ENCODE measurements at regions not wholly inside any gene's neighbourhood (a gene's known extent, or its start where the extent isn't known, plus 50 kb on each side); places are given as distances from the start of the nearest gene placed in this dataset.

GRCh38 chr16:9523994-9524393 is 432.6 kb downstream of the HAPSTR1 start:
- DNase-seq (ENCODE audit: low spot score), result no peak

DNA sequence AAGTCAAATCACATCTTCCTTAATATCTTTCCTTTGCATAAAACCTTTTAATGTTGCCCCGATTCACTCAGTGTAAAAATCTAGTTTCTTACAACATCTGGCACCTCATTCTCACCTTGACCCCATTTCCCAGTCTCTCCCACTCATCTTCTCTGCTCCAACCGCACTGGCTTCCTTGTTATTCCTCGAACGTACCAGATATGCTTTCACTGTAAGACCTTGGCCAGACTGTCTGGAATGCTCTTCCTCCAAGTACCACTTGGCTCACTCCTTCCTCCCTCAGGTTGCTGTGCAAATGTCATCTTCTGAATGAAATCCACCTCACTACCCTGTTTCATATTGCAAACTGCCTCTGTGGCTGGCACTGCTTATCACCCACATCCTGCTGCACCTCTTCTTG is 433.6 kb downstream of the HAPSTR1 start:
- no peak for DNase-seq (ENCODE audit: low spot score)

- no peak for DNase-seq (ENCODE audit: low spot score)
These were observed 435.3 kb downstream of the HAPSTR1 start for GRCh38 chr16:9526791-9527190.

DNA sequence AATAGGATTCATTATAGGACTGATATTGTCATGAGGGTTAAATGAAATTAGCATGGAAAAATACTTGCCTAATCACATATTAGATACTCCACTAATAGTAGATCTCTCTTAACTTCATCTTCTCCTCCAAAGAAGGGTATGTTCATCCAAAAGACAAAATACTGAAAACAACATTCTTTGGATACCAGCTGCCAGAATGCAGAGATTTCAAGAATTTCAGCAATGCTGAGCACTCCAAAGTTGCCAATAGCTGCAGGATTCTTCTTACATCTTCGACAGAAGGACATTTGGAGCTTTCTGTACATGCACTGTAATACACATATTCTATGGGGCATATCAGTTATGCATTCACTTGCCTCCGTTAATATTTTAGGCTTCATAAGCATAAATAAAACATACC is 436.5 kb downstream of the HAPSTR1 start:
- no peak for DNase-seq (ENCODE audit: low spot score)

GRCh38 chr16:9528511-9529079 is 437.2 kb downstream of the HAPSTR1 start:
- no peak for DNase-seq (ENCODE audit: low spot score)

DNA sequence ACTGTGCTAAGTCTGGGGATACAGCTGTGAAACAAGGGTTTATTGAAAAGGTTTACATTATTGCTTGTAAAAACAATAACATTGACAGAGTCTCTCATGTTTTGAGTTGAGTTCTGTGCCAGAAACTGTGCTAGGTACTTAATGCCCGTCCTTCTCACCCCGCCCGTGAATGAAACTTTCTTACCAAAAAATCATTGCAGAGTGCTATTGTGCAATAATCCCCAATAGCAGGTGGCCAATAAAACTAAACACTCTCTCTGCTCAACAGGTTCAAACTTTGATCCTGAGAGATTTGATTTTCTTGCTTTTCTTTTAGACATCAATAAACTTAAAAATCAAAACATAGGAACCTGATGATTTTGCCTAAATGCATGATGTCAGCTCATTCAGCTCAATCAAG is 441.6 kb downstream of the HAPSTR1 start:
- DNase-seq (ENCODE audit: low spot score), result no peak

- no peak for DNase-seq (ENCODE audit: low spot score)
These were observed 443.3 kb downstream of the HAPSTR1 start for GRCh38 chr16:9534759-9535158.

DNA sequence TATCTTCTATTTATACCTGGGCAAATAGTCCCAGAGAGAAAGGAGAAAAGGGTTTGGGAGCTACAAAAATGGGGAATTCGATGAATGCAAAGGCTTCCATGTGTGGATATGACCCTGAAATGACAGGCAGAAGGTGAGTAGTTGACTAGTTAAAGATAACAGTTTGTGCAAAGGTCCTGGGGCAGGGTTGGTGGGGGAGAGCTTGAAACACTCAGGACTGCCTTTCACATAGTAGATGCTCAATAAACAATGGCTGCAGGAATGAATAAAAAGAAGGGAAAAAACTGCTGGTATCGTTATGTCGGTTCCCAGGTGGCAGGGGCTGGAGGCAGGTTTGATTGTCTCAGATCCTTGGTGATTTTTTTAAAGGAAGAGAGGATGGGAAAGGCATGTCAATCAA is 445.5 kb downstream of the HAPSTR1 start:
- DNase-seq (ENCODE audit: low spot score), result no peak

DNA sequence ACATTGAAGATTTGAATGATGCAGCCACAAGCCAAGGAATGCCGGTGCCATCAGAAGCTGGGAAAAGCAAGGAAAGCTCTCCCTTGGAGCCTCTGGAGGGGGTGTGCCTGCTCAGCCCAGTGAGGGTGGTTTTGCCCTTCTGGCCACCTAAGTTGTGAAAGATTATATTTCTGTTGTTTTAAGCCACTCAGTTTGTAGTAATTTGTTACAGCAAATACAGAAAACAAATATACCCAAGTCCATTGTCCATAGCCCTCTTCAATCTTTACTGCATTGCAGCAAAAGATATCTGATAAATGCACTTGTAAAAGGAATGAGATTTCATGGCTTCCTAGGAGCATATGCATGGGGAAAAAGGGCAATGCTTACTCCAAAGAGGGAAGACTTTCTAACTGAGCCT is 447.9 kb downstream of the HAPSTR1 start:
- no peak for DNase-seq (ENCODE audit: low spot score)

- no peak for DNase-seq (ENCODE audit: low spot score)
These were observed 450.3 kb downstream of the HAPSTR1 start for GRCh38 chr16:9541723-9542122.

GRCh38 chr16:9542165-9542755 is 450.8 kb downstream of the HAPSTR1 start:
- DNase-seq (ENCODE audit: low spot score), result no peak

DNA sequence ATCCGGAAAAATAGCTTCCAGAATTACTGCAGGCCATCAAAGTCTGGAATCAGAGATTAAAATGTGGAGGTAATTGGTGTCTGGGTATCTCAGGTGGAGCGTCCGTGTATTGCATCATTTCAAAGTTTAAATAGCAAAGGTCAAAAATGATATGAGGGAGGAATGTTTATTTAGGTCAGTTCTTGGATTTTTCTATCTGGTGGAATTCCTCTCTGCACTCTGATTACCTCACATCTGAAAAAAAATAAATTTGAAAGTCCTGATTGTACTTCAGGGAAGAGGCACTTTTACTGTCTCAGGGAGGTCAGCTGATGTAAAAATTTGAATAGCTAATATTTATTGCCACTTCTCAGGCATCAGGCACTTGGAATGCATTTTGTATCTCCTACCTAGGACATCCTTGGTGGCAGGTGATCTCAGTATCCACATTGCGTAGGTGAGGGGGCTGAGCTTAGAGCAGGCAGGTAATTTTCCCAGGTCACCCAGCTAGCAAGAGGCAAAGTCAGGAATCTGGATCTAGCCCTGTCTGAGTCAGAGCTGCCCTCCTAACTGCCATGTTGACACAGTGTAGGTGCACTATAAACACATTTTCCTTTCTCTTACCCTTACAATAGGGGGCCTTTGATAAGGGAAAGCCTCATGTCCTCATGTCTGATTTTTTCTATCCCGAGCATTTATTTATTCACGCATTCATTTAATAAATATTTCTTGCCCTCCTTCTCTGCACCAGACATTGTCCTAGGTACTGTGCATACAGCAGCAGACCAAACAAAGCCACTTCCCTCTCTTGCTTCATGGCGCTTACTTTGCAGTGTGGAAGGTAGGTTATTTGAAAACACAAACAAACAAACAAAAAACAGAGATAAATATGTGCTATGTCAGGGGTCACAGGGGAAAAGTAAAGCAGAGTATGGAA is 454.3 kb downstream of the HAPSTR1 start:
- no peak for DNase-seq (ENCODE audit: low spot score)

GRCh38 chr16:9546438-9546786 is 455.0 kb downstream of the HAPSTR1 start:
- DNase-seq (ENCODE audit: low spot score), result no peak

DNA sequence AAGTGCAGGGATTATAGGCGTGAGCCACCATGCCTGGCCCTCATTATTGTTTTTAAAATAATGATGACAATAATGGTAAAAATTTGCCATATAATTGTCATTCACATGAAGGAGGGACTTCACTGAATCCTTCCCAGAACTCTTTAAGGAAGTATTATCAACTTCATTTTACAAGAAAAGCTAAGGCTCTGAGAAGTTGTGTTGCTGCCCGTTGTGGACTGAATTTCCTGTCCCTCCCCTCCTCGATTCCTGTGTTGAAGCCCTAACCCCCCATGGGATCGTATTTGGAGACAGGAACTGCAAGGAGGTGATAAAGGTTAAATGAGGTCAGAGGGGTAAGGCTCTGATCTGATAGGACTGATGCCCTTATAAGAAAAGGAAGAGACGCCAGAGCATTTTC is 458.0 kb downstream of the HAPSTR1 start:
- DNase-seq (ENCODE audit: low spot score), result no peak

DNA sequence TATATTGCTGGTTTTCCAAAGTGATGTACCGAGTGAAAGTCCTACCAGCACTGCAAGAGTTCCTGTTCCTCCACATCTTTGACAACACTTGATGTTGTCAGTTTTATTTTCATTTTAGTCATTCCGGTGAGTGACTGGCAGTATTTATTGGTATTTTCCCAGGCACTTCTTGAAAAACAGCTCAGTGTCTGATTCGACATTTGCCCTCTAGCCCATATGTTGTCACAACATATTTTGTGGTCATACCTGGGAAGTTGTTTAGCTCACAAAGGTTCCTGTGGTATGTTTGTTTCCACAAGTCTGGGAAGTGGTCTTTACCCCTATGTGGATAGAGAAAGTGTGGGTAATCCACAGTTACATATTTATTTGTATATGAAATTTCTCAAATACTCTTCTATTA is 463.6 kb downstream of the HAPSTR1 start:
- DNase-seq (ENCODE audit: low spot score), result no peak

- no peak for DNase-seq (ENCODE audit: low spot score)
These were observed 465.7 kb downstream of the HAPSTR1 start for GRCh38 chr16:9556949-9557665.

DNA sequence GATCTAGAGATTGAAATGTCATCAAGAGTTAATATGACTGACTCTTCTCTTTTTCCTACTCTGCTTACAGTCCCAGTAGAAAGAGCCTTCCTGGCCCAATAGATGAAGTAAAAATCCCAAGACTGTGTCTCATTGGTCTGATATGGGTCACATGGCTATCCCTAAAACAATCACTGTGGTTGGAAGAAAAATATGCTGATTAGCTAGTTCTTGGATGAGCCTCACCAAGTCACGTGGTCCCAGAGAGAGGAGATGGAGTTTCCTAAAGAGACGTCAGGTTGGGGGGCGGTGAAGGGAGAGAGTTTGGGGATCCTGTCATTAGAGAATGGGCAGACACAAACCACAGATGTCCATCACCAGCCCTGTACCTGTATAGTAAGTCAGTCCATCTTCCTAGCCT is 466.3 kb downstream of the HAPSTR1 start:
- no peak for DNase-seq (ENCODE audit: low spot score)

DNA sequence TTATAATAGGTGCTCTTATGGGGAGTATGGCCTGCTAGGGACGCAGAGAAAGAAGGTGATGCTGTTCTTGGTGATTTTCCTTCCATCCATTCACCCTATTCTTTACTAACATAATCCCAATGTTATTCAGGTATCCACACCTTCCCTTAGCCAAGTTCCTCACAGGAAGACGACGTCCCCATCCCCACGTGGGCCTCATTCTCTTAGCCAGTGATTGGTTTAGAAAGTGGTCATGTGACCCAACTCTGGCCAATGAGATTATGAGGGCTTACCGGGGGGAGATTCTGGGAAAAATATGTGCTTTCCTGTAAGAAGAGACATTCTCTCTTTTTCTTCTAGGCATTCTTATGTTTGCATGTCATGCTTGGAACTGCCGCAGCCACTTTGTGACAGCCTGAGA is 474.7 kb downstream of the HAPSTR1 start:
- DNase-seq (ENCODE audit: low spot score), result no peak

DNA sequence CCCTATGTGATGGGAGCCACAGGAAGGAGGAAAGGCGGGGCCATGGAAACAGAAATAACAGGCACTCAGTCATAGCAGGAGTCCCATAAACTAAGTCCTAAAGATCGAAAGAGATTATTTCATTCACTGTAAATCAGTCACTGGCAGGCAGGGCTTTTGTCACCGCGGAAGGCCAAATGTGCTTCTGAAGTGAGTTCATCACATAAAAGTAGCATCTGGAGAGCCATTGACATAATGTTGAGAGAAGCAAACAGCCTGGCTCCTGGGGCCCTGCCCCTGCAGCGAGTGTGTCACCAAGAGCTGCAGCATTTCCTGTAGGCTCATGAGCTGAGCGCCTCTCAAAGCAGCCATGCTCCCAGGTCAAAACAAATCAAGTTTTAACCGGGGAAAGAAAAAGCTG is 476.2 kb downstream of the HAPSTR1 start:
- DNase-seq (ENCODE audit: low spot score), result no peak

- no peak for DNase-seq (ENCODE audit: low spot score)
These were observed 476.8 kb downstream of the HAPSTR1 start for GRCh38 chr16:9568261-9568660.

GRCh38 chr16:9570521-9570920 is 479.1 kb downstream of the HAPSTR1 start:
- no peak for DNase-seq (ENCODE audit: low spot score)

GRCh38 chr16:9578459-9578858 is 487.0 kb downstream of the HAPSTR1 start:
- no peak for DNase-seq (ENCODE audit: low spot score)

DNA sequence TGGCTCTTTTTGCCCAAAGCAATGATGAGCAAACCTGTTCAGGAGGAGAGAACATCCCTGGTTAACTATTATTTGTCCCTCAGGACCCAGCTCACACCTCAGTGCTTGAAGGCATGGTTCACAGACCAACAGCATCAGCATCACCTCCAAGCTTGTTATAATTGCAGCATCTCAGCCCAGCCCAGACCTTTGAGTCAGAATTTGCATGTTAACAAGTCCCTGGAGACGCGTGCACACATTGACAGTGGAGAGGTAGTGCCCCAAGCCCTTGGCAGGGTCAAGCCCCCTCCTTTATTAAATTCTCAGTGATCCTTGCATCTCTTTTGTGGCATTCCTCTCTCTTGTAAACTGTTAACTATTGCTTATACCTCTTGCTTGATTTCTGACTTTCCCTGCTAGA is 488.6 kb downstream of the HAPSTR1 start:
- no peak for DNase-seq (ENCODE audit: low spot score)

All from hematopoietic multipotent progenitor cell treated with erythropoietin and hydrocortisone succinate and interleukin-3 and kit ligand, for 15 days (in vitro differentiated cells).